A673 (cell line): ENCODE measurements at regions not wholly inside any gene's neighbourhood (a gene's known extent, or its start where the extent isn't known, plus 50 kb on each side); places are given as distances from the start of the nearest gene placed in this dataset.

Source experiments
- EZH2 ChIP-seq: fragments of 200-600 bp; sonication (generic); IDR thresholded peaks from 2 replicates; pipeline ENCODE4 v1.6.1; 2017; ENCODE audit warnings: borderline replicate concordance, low read depth, mild to moderate bottlenecking, mixed read lengths, antibody characterized with exemption, low read length; ENCODE audit not compliant: poor library complexity, severe bottlenecking
- TF ChIP-seq, protein P1 (sequence below): fragments of 300-800, 200-600 bp; sonication (generic); conservative IDR thresholded peaks from 2 replicates; pipeline ENCODE4 v1.5.1; 2017; ENCODE audit warnings: low read depth, mild to moderate bottlenecking, antibody characterized with exemption, low read length, moderate library complexity, mixed read lengths

- TF ChIP-seq, protein P1, sequence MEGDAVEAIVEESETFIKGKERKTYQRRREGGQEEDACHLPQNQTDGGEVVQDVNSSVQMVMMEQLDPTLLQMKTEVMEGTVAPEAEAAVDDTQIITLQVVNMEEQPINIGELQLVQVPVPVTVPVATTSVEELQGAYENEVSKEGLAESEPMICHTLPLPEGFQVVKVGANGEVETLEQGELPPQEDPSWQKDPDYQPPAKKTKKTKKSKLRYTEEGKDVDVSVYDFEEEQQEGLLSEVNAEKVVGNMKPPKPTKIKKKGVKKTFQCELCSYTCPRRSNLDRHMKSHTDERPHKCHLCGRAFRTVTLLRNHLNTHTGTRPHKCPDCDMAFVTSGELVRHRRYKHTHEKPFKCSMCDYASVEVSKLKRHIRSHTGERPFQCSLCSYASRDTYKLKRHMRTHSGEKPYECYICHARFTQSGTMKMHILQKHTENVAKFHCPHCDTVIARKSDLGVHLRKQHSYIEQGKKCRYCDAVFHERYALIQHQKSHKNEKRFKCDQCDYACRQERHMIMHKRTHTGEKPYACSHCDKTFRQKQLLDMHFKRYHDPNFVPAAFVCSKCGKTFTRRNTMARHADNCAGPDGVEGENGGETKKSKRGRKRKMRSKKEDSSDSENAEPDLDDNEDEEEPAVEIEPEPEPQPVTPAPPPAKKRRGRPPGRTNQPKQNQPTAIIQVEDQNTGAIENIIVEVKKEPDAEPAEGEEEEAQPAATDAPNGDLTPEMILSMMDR: no peak
- TF ChIP-seq EZH2: no peak
Observed at GRCh38 chr9:103804077-103804735, 289.9 kb upstream of the SMC2 start.
